Endothelial cell of umbilical vein (primary cell): ENCODE measurements at regions not wholly inside any gene's neighbourhood (a gene's known extent, or its start where the extent isn't known, plus 50 kb on each side); places are given as distances from the start of the nearest gene placed in this dataset.

ENCODE experiments used
- BruUV-seq: library from RNA; stranded (reverse); fragments of 400-500 nt; replicated peaks from 2 replicates; lab custom pipeline; 2021; lab: Mats Ljungman, UMichigan
- CTCF ChIA-PET: fragments of 300-600, 350-600 bp; sonication (Branson Sonifier 250); formaldehyde crosslinking; loops from one replicate; lab custom pipeline; 2021; ENCODE audit warnings: antibody characterized with exemption, inconsistent platforms; lab: Charles Lee
- POLR2A ChIA-PET: fragments of 300-600, 350-600 bp; sonication (Branson Sonifier 250); formaldehyde crosslinking; loops from one replicate; lab custom pipeline; 2021; ENCODE audit warnings: antibody characterized with exemption, inconsistent platforms; lab: Charles Lee
- DNase-seq: peaks from one replicate; pipeline ENCODE4 v3.0.0-alpha.2; 2011; ENCODE audit warnings: low read depth, low spot score
- FAIRE-seq: peaks from 2 replicates; lab custom pipeline; 2011; peaks lifted over from hg19 to GRCh38; lab: Jason Lieb, UNC
- H2AFZ ChIP-seq: 2 replicates; pipeline ENCODE4 v1.6.0; 2012; ENCODE audit warnings: low read depth, low read length, control low read depth, inconsistent platforms
- H3K27ac ChIP-seq: 2 replicates; pipeline ENCODE4 v1.5.1; 2011; ENCODE audit warnings: low read depth, mild to moderate bottlenecking, control low read depth, low read length, moderate library complexity; ENCODE audit not compliant: insufficient read depth
- H3K27me3 ChIP-seq, 2 experiments: 2 replicates each; pipeline versions ENCODE4 v1.6.0 to v1.6.1; 2011; ENCODE audit warnings: low read length in 2 of 2, mixed read lengths in 1 of 2; ENCODE audit not compliant: control insufficient read depth in 2 of 2, insufficient read depth in 2 of 2
- H3K36me3 ChIP-seq, 2 experiments: 2 replicates in 1 of 2; 3 replicates in 1 of 2; pipeline ENCODE4 v1.5.1; 2011; ENCODE audit warnings: low read length in 2 of 2, mild to moderate bottlenecking in 1 of 2, moderate library complexity in 1 of 2; ENCODE audit not compliant: control insufficient read depth in 2 of 2, insufficient read depth in 2 of 2; ENCODE audit errors: extremely low read depth in 1 of 2
- H3K4me1 ChIP-seq: 3 replicates; pipeline ENCODE4 v1.5.1; 2011; ENCODE audit warnings: mild to moderate bottlenecking, low read length; ENCODE audit not compliant: control insufficient read depth, insufficient read depth; ENCODE audit errors: extremely low read depth
- H3K4me2 ChIP-seq: 2 replicates; pipeline ENCODE4 v1.6.1; 2011; ENCODE audit warnings: low read length, control low read depth, mixed read lengths; ENCODE audit not compliant: insufficient read depth
- H3K4me3 ChIP-seq, 3 experiments: fragments of 200-600 bp in 1 of 3; sonication (generic), shearing (Covaris generic) in 1 of 3; replicated peaks in 1 of 3; 2 replicates each; pipeline ENCODE4 v1.5.1; 2011 to 2016; ENCODE audit warnings: control low read depth in 3 of 3, low read length in 3 of 3, mild to moderate bottlenecking in 2 of 3, inconsistent platforms in 1 of 3, low read depth in 1 of 3, moderate library complexity in 1 of 3; ENCODE audit not compliant: insufficient read depth in 1 of 3
- H3K79me2 ChIP-seq: 2 replicates; pipeline ENCODE4 v1.6.0; 2012; ENCODE audit warnings: low read length, inconsistent platforms; ENCODE audit not compliant: control insufficient read depth, insufficient read depth
- H3K9ac ChIP-seq: replicated peaks from 2 replicates; pipeline ENCODE3; 2011; ENCODE audit warnings: low read length, control low read depth; ENCODE audit not compliant: insufficient read depth; ENCODE audit errors: extremely low read depth
- H3K9me1 ChIP-seq: replicated peaks from 3 replicates; pipeline ENCODE4 v1.6.0; 2011; ENCODE audit warnings: mild to moderate bottlenecking, low read length; ENCODE audit not compliant: control insufficient read depth, insufficient read depth; ENCODE audit errors: extremely low read depth
- H3K9me3 ChIP-seq: replicated peaks from 2 replicates; pipeline ENCODE4 v1.5.1; 2012; ENCODE audit warnings: low read length, inconsistent platforms; ENCODE audit not compliant: control insufficient read depth, insufficient read depth
- H4K20me1 ChIP-seq: replicated peaks from 2 replicates; pipeline ENCODE3; 2011; ENCODE audit warnings: mild to moderate bottlenecking, low read length; ENCODE audit not compliant: control insufficient read depth, insufficient read depth; ENCODE audit errors: extremely low read depth
- EZH2 ChIP-seq: IDR thresholded peaks from 2 replicates; pipeline ENCODE4 v1.6.1; 2012; ENCODE audit warnings: borderline replicate concordance, low read depth, mild to moderate bottlenecking, moderate library complexity, low read length, inconsistent platforms; ENCODE audit not compliant: severe bottlenecking
- FOS ChIP-seq: IDR thresholded peaks from 2 replicates; pipeline ENCODE4 v1.6.1; 2011; ENCODE audit warnings: mild to moderate bottlenecking, low read length, moderate library complexity, borderline replicate concordance; ENCODE audit not compliant: insufficient read depth
- GATA2 ChIP-seq: IDR thresholded peaks from 2 replicates; pipeline ENCODE4 v1.7.0; 2011; ENCODE audit warnings: low read depth, mild to moderate bottlenecking, moderate library complexity, mixed read lengths, low read length; ENCODE audit not compliant: insufficient read length, insufficient read depth
- JUN ChIP-seq: IDR thresholded peaks from 2 replicates; pipeline ENCODE4 v1.6.1; 2011; ENCODE audit warnings: borderline replicate concordance, low read depth; ENCODE audit not compliant: insufficient read length, insufficient read depth
- MYC ChIP-seq: IDR thresholded peaks from one replicate; pipeline ENCODE4 v1.6.1; 2011; ENCODE audit warnings: mild to moderate bottlenecking, low read depth, low read length
- POLR2A ChIP-seq: IDR thresholded peaks from 2 replicates; pipeline ENCODE4 v1.6.1; 2012; ENCODE audit warnings: low read depth, mild to moderate bottlenecking, control low read depth, low read length
- POLR2AphosphoS5 ChIP-seq: IDR thresholded peaks from 2 replicates; pipeline ENCODE4 v1.6.1; 2012; ENCODE audit warnings: low read depth, mild to moderate bottlenecking, control low read depth, low read length, moderate library complexity; ENCODE audit not compliant: insufficient read depth
- dilution Hi-C: fragments of 300-500 bp; cut with MboI; formaldehyde crosslinking; loops from one replicate; pipeline ENCODE4 v1.15.0; 2019; ENCODE audit warnings: low sequenced_read_pairs; ENCODE audit not compliant: extremely low pct_ligation_motif_present
- intact Hi-C: fragments of 100-400 bp; cut with micrococcal nuclease; formaldehyde crosslinking; loops from one replicate; pipeline ENCODE4 v1.10.0; 2022
- TF ChIP-seq, protein P1 (sequence below): IDR thresholded peaks from 2 replicates; pipeline ENCODE4 v1.6.1; 2011; ENCODE audit not compliant: insufficient read depth, insufficient read length
- TF ChIP-seq, protein P2 (sequence below), 2 donors: IDR thresholded peaks; 1 replicate in 1 of 2; 2 replicates in 1 of 2; pipeline ENCODE4 v1.5.1; 2011; ENCODE audit warnings: low read length in 2 of 2, mild to moderate bottlenecking in 2 of 2, moderate library complexity in 2 of 2, control low read depth in 1 of 2, inconsistent platforms in 1 of 2, low read depth in 1 of 2; ENCODE audit not compliant: insufficient read depth in 1 of 2; ENCODE audit errors: extremely low read depth in 1 of 2

DNA sequence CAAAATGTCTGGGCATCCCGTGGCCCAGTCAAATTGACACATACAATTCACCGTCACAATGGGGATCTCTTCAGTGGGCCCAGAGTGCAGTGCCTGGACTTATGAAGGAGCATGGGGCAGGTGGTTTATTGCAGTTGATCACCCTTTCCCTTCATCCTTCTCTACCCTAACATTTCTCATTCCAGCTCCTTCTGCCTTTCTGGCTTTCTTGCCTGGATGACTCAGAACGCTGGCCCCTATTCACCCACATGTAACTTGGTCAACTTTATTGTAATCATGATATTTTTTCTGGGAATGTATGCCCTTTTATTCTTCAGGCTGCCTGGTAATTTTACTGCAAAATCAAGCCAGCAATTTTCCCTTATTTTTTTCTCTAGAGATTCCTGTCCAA lies 179.9 kb upstream of the DTNBP1 start:
- intact Hi-C loops, result no loop called here
- H3K27me3 ChIP-seq, result no peaks in the 10 kb centered on the region
- no peaks in the 10 kb centered on the region for H3K4me1 ChIP-seq
- BruUV-seq, result no TSS peak
- H4K20me1 ChIP-seq, result no peaks in the 10 kb centered on the region
- H3K4me2 ChIP-seq, result no peak overlapping the region
- dilution Hi-C loops, result no loop called here
- no peaks in the 10 kb centered on the region for H3K36me3 ChIP-seq
- no peak overlapping the region for H3K27ac ChIP-seq
- TF ChIP-seq, protein P1, sequence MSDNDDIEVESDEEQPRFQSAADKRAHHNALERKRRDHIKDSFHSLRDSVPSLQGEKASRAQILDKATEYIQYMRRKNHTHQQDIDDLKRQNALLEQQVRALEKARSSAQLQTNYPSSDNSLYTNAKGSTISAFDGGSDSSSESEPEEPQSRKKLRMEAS, result no peak
- TF ChIP-seq POLR2A (no peak), FOS (no peak), EZH2 (no peak), JUN (no peak), MYC (no peak), POLR2AphosphoS5 (no peak), GATA2 (no peak)
- TF ChIP-seq, protein P2, sequence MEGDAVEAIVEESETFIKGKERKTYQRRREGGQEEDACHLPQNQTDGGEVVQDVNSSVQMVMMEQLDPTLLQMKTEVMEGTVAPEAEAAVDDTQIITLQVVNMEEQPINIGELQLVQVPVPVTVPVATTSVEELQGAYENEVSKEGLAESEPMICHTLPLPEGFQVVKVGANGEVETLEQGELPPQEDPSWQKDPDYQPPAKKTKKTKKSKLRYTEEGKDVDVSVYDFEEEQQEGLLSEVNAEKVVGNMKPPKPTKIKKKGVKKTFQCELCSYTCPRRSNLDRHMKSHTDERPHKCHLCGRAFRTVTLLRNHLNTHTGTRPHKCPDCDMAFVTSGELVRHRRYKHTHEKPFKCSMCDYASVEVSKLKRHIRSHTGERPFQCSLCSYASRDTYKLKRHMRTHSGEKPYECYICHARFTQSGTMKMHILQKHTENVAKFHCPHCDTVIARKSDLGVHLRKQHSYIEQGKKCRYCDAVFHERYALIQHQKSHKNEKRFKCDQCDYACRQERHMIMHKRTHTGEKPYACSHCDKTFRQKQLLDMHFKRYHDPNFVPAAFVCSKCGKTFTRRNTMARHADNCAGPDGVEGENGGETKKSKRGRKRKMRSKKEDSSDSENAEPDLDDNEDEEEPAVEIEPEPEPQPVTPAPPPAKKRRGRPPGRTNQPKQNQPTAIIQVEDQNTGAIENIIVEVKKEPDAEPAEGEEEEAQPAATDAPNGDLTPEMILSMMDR (IDR thresholded peaks at IDR 0.05; ENCODE audit: extremely low read depth in 1 of 2, insufficient read depth in 1 of 2, low read depth in 1 of 2, low read length in 2 of 2), result no peak
- no peaks in the 10 kb centered on the region for H3K9me1 ChIP-seq
- no peaks in the 10 kb centered on the region for H3K9me3 ChIP-seq
- CTCF ChIA-PET, result interaction anchor here (1.2 kb wide), 1 partner anchor 8 kb away, joined by 3 read pairs; no protein-coding TSS in a partner anchor
- no peak for FAIRE-seq
- POLR2A ChIA-PET, result no interaction called here
- no peak overlapping the region for H2AFZ ChIP-seq
- no peak overlapping the region for H3K4me3 ChIP-seq
- no peaks in the 10 kb centered on the region for H3K79me2 ChIP-seq
- no peak for DNase-seq
- H3K9ac ChIP-seq, result no peak overlapping the region
